Fibroblast of villous mesenchyme (primary cell): ENCODE measurements at regions not wholly inside any gene's neighbourhood (a gene's known extent, or its start where the extent isn't known, plus 50 kb on each side); places are given as distances from the start of the nearest gene placed in this dataset.

Source experiments
- DNase-seq: peaks from one replicate; pipeline ENCODE4 v3.0.0-alpha.2; 2010; ENCODE audit warnings: low read depth
- H3K4me3 ChIP-seq: 2 replicates; pipeline ENCODE4 v1.5.1; 2011; ENCODE audit warnings: low read depth, mild to moderate bottlenecking, low read length
- TF ChIP-seq, protein P1 (sequence below): IDR thresholded peaks from 2 replicates; pipeline ENCODE4 v1.5.1; 2012; ENCODE audit warnings: low read depth, mild to moderate bottlenecking, low read length; ENCODE audit not compliant: insufficient read depth

DNA sequence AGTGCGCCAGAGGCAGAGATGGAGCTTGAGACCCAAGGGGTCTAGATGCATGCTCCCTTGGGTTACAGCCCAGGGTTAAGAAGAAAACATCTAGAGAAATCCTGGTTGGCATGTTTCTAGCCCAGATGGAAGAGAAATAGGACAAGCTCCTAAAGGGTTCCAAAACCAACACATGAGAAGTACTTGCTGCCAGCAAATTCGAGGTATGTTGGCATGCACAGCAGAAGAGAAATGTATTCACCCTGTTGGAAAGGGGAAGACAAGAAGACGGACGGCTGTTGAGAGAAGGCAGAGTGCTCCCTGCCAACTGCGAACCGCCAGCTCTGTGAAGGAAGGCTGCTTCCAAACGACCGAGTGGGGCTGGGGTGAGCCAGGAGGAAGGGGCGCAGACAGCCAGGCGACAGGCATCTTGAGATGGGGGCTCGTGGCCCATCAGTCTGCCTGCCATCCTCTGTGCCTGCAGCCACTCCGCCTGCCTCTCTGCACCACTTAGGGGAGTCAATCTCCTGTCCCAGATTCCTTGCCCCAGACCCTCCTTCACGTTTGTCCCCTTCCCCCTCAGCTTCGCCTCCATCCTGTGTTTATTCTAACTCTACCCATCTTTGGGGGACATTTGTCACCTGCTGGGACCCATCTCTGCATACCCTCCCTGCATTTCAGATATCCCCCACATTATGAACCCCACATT, 249.2 kb downstream of the CDC5L start:
- DNase-seq, result no peak
- TF ChIP-seq, protein P1, sequence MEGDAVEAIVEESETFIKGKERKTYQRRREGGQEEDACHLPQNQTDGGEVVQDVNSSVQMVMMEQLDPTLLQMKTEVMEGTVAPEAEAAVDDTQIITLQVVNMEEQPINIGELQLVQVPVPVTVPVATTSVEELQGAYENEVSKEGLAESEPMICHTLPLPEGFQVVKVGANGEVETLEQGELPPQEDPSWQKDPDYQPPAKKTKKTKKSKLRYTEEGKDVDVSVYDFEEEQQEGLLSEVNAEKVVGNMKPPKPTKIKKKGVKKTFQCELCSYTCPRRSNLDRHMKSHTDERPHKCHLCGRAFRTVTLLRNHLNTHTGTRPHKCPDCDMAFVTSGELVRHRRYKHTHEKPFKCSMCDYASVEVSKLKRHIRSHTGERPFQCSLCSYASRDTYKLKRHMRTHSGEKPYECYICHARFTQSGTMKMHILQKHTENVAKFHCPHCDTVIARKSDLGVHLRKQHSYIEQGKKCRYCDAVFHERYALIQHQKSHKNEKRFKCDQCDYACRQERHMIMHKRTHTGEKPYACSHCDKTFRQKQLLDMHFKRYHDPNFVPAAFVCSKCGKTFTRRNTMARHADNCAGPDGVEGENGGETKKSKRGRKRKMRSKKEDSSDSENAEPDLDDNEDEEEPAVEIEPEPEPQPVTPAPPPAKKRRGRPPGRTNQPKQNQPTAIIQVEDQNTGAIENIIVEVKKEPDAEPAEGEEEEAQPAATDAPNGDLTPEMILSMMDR, result no peak
- no peak overlapping the region for H3K4me3 ChIP-seq

DNA sequence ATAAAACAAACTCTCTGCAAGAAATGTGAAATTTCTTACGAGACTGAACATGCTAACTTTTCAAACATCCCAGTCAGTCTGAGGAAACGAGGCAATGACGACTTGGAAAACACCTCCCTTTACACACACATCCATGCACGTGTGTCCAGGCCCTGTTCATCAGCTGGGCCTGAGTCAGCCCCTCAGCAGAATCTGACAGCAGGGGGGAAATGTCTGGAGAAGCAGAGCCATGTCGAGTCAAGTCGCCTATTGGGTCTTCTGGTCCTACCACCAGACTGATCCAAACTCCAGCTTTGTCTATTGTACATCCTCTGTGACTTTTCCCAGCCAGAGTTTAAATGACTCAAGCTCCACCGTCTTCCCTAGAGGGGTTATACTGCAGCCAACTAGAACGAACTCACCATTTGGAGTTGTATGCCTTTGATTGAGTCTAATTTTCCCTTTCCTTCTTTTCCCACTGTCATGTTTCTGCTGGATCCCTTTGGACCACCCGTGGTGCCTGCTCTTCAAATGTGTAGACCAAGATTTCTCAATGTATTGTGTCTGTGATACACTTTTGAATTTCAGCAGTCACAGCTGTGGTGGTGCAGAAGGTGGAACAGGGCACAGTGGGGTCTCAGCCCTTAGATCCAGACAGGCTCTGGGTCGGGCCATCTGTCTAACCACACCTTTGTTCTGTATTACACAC, 254.0 kb downstream of the CDC5L start:
- no peak for DNase-seq
- TF ChIP-seq, protein P1, result no peak
- no peak overlapping the region for H3K4me3 ChIP-seq

DNA sequence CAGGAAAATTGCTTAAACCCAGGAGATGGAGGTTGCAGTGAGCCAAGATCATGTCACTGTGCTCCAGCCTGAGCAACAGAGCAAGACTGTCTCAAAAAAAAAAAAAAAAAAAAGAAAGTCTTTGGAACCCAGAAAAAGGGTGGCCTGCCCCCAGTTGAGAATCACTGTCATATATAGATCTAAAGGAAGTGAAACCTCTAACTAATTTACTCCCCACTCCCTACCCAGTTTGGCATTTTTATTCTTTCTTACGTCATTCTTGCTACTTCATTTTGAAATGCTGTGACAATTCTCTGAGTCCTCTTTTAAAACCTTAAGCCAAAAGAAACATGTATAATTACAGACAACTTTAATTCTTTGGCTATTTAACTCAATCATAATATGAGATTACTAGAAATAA, 254.8 kb downstream of the CDC5L start:
- DNase-seq, result no peak
- H3K4me3 ChIP-seq, result no peak overlapping the region
- TF ChIP-seq, protein P1, result no peak

DNA sequence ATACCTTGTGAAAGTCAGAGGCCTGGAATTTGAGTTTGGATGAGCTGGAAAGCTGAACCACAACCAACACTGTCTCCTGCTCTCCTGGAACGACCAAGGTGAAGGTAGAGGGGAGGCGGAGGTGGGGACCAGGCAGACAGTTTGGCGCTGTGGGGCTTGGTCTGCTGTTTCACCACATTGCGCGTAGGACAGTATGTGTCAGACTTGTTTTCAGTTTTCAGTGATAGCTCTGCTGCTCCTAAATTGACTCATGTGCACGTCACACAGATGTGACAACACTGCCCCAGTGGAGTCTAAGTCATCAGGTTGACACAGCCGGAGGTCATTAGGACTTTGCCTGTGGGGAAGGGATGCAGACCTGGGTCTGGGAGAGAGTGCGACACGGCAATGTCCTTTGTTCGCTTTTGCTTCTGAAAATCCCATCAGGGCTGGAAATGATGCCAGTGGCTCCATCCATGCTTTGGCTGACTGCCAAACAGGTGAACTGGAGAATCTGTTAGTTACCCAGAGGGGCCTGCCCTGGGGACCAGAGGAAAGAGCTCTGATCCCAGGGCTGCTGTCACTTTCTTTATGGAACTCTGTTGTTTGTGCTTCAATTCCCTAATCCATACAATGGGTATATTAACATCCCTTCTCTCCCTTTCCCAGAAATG, 255.5 kb downstream of the CDC5L start:
- TF ChIP-seq, protein P1, result no peak
- DNase-seq, result no peak
- H3K4me3 ChIP-seq, result no peak overlapping the region

DNA sequence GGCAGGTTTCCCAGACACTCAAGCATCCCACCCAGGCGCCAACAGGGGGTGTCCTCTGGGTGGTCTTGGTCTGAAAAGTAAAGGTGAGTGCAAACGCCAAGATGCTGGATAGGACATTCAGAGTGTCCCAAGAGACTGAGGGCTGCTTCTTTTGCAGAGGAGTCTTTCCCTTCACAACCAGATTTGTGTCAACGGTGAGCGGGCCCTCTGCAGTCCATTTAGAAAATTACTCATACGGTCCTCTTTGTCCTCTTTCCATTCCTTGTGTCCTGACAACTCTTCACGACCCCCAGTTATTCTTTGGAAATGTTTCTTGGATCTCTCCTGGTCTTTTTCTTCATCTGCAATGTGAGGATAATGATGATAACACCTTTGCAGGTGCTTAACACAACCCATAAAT, 257.8 kb downstream of the CDC5L start:
- DNase-seq, result no peak
- TF ChIP-seq, protein P1, result peak; percentile 23
- H3K4me3 ChIP-seq, result no peak overlapping the region

DNA sequence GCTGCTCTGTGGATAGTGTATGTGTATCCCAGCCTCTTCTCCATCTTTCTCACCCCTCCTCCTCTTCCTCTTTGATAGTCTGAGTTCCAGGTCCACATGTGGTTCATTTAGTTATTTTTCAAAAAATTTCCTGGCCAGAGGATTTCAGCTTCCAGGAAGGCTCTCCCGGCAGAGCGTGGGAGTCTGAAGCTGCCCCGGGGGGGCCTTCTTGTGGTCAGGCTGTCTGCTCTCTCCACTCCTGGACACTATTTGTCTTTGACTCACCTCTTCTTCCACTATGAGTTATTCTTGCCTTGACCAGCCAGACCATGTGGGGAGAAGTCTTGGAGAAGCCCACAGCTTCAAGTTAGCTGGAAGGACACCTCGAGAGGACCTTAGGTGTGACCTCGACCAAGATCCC, 258.8 kb downstream of the CDC5L start:
- TF ChIP-seq, protein P1, result no peak
- H3K4me3 ChIP-seq, result no peak overlapping the region
- DNase-seq, result peak; percentile 48
